ENCODE measurements at regions not wholly inside any gene's neighbourhood (a gene's known extent, or its start where the extent isn't known, plus 50 kb on each side); places are given as distances from the start of the nearest gene placed in this dataset.
"Not testable (repeated sequence)": the region's sequence is repeated elsewhere in the genome, so short reads cannot be mapped to it uniquely, and the experiment has no call there.

GRCh38 chr12:131385313-131386166 is 325.4 kb upstream of the SFSWAP start:
- no peak for DNase-seq
- intact Hi-C loops (cut with DNase I) = no loop called here
- ATAC-seq (ENCODE audit: poor library complexity) = no peak

GRCh38 chr12:131386167-131386521 is 324.7 kb upstream of the SFSWAP start:
- intact Hi-C loops (cut with DNase I) = no loop called here
- ATAC-seq (ENCODE audit: poor library complexity) (no peak), DNase-seq (no peak)

GRCh38 chr12:131386781-131387180 is 324.1 kb upstream of the SFSWAP start:
- intact Hi-C loops (cut with DNase I) = no loop called here
- DNase-seq (no peak), ATAC-seq (ENCODE audit: poor library complexity) (no peak)

GRCh38 chr12:131387281-131388163 is 323.4 kb upstream of the SFSWAP start:
- no peak for DNase-seq
- no peak for ATAC-seq (ENCODE audit: poor library complexity)
- intact Hi-C loops (cut with DNase I) = no loop called here

GRCh38 chr12:131388164-131389053 is 322.5 kb upstream of the SFSWAP start:
- ATAC-seq (ENCODE audit: poor library complexity); DNase-seq; intact Hi-C loops (cut with DNase I): not testable (repeated sequence)

DNA sequence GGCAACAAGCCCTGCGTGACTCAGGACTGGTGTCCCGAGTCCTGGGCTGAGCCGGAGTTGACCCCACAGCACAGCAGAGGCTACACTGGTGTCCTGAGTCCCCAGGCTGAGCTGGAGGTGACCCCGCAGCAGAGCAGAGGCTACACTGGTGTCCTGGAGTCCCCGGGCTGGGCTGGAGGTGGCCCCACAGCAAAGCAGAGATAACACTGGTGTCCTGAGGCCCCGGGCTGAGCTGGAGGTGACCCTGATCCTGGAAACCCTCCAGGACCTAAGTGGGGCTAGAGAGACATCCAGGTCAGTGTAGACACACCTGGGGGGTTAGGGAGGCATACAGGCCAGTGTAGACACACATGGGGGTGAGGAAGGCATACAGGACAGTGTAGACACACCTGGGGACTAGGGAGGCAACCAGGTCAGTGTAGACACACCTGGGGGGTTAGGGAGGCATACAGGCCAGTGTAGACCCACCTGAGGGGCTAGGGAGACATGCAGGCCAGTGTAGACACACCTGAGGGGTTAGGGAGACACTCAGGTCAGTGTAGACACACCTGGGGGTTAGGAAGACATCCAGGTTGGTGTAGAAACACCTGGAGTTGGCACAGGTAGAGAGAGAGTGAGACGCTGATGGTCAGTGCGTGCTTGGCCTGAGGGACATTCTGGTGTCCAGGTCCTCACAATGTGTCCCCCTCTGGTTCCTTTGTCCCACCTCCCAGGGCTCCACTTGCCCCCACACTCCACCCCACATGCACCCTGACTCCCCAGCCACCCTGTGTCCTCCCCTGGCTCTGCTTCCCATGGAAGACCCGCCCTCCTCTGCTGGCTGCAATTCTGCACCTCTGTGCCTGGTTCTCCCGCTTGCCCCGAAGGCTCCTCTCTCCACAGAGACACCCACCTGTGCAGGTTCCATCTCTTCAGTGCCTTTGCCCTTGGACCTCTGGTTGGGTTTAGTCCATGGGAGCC is 321.6 kb upstream of the SFSWAP start:
- no peak for DNase-seq
- intact Hi-C loops (cut with DNase I) = no loop called here
- no peak for ATAC-seq (ENCODE audit: poor library complexity)

GRCh38 chr12:131390412-131391334 is 320.2 kb upstream of the SFSWAP start:
- ATAC-seq (ENCODE audit: poor library complexity) = no peak

GRCh38 chr12:131391399-131391798 is 319.5 kb upstream of the SFSWAP start:
- no peak for DNase-seq
- no peak for ATAC-seq (ENCODE audit: poor library complexity)
- intact Hi-C loops (cut with DNase I) = no loop called here

More at GRCh38 chr12:131390412-131391334, 320.2 kb upstream of the SFSWAP start:
- DNase-seq = no peak
- intact Hi-C loops (cut with DNase I) = no loop called here

DNA sequence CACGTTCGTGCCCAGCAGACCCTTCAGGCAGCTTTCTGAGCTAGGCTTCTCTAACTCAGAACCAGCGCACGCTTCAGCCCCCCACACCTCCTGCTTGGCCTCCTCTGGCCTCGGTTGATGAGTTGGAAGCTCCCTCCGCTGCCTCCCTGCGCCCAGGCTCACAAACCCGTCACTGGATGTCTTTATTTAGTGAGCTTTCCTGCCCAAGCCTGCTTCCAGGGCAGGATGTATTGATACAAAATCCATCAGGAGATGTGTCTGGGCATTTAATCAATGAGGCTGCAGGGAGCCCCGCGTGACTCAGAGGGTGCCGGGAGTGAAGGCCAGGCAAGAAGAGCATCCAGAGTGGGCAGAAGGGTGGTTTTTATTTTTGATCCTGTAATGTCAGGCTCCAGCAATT is 316.1 kb upstream of the SFSWAP start:
- ATAC-seq (ENCODE audit: poor library complexity); DNase-seq; intact Hi-C loops (cut with DNase I): not testable (repeated sequence)

DNA sequence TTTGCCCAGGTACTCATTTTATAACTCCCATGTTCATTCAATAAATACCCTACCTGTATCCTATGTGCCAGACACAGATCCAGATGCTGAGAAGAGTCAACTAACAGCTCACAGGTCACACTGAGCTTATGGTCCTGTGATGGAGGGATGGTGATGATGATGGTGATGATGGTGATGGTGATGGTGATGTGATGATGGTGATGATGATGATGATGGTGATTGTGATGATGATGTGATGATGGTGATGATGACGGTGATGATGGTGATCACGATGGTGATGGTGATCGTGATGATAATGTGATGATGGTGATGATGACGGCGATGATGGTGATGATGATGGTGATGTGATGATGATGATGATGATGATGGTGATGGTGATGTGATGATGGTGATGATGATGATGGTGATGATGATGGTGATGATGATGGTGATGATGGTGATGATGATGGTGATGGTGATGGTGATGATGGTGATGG is 315.6 kb upstream of the SFSWAP start:
- DNase-seq; ATAC-seq (ENCODE audit: poor library complexity); intact Hi-C loops (cut with DNase I): not testable (repeated sequence)

DNA sequence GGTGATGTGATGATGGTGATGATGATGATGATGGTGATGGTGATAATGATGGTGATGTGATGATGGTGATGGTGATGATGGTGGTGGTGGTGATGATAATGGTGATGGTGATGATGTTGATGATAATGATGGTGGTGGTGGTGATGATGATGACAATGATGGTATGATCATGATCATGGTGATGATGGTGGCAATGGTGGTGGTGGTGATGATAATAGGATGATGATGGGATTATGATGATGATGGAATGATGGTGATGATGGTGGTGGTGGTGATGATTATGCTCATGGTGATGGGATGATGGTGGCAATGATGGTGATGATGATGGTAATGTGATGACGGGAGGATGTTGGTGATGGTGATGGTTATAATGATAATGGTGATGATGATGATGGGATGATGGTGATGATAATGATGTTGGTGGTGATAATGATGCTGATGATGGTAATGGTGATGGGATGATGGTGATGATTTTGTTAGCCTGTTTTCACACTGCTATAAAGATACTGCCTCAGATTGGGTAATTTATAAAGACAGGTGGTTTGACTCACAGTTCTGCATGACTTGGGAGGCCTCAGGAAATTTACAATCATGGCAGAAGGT is 314.8 kb upstream of the SFSWAP start:
- DNase-seq (no peak), ATAC-seq (ENCODE audit: poor library complexity) (no peak)
- intact Hi-C loops (cut with DNase I) = no loop called here

DNA sequence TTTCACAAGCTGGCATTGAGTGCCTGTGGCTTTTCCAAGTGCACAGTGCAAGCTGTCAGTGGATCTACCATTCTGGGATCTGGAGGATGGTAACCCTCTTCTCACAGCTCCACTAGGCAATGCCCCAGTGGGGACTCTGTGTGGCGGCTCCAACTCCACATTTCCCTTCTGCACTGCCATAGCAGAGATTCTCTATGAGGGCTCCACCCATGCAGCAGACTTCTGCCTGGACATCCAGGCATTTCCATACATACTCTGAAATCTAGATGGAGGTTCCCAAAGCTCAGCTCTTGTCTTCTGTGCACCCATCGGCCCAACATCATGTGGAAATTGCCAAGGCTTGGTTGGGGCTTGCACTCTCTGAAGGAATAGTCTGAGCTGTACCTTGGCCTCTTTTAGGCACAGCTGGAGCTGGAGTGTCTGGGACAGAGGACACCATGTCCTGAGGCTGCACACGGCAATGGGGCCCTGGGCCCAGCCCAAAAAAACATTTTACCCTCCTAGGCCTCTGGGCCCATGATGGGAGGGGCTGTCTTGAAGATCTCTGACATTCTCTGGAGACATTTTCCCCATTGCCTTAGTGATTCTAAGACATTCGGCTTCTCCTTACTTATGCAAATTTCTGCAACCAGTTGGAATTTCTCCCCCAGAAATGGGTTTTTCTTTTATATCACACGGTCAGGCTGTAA is 313.3 kb upstream of the SFSWAP start:
- intact Hi-C loops (cut with DNase I) = no loop called here
- ATAC-seq (ENCODE audit: poor library complexity) (no peak), DNase-seq (no peak)

DNA sequence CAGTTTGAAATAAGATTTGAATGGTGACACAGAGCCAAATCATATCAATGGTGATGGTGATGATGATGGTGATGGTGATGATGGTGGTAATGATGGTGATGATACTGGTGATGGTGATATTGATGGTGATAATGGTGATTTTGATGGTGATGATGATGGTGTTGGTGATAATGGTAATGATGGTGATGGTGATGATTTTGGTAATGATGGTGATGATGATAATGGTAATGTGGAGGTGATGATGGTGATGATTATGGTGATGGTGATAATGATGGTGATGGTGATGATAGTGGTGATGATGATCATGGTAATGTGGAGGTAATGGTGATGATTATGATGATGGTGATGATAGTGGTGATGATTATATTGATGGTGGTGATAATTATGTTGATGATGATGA is 311.9 kb upstream of the SFSWAP start:
- DNase-seq (no peak), ATAC-seq (ENCODE audit: poor library complexity) (no peak)
- intact Hi-C loops (cut with DNase I) = no loop called here

DNA sequence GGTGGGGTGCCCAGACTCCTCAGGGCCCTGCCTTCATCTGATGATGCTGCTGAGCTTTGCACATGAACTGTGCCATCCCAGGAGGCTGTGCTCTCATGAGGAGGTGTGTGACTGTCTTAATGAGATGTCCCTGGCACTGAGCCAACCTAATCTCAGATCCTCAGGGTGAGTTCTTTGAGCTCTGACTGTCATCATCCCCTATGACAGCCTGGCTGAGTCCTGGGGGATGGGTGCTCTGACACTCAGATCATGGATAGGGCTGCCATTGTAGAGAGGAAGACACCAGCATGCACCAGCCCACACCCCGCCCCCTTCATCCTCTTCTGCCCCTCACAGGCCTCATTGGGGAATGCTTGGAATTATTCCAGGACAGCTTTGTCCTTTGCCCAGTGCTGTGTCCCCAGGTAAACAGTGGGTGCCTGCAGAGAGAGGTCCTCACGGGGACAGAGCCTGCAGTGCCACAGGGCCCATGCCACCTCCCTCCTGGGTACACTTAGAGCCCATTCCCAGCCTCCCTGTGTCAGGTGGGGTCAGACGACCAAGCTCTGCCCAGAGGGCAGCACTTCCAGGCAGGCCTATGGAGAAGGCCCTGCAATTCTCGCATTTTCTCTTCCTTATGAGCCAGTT is 310.1 kb upstream of the SFSWAP start:
- DNase-seq; ATAC-seq (ENCODE audit: poor library complexity); intact Hi-C loops (cut with DNase I): not testable (repeated sequence)
